Epithelial cell of esophagus (primary cell): ENCODE measurements at regions not wholly inside any gene's neighbourhood (a gene's known extent, or its start where the extent isn't known, plus 50 kb on each side); places are given as distances from the start of the nearest gene placed in this dataset.

Experiments
- DNase-seq: peaks from one replicate; pipeline ENCODE4 v3.0.0; 2010; ENCODE audit warnings: low read depth
- H3K4me3 ChIP-seq: 2 replicates; pipeline ENCODE4 v1.5.1; 2011; ENCODE audit warnings: mild to moderate bottlenecking, low read length, control low read depth
- CTCF ChIP-seq: IDR thresholded peaks from 2 replicates; pipeline ENCODE4 v1.5.1; 2011; ENCODE audit warnings: low read depth, mild to moderate bottlenecking, low read length, control low read depth, inconsistent platforms; ENCODE audit not compliant: insufficient read depth; ENCODE audit errors: missing control alignments

GRCh38 chr2:181348107-181348837, 108.9 kb upstream of the ITGA4 start:
- DNase-seq: no peak
- no peak overlapping the region for H3K4me3 ChIP-seq
- no peak for TF ChIP-seq CTCF

GRCh38 chr2:181352158-181352557, 105.0 kb upstream of the ITGA4 start:
- no peak for DNase-seq
- H3K4me3 ChIP-seq: no peak overlapping the region
- TF ChIP-seq CTCF: no peak

GRCh38 chr2:181354626-181355025, 102.6 kb upstream of the ITGA4 start:
- peak; percentile 81 for DNase-seq
- TF ChIP-seq CTCF: no peak
- H3K4me3 ChIP-seq: no peak overlapping the region

- TF ChIP-seq CTCF: no peak
- H3K4me3 ChIP-seq: no peak overlapping the region
- no peak for DNase-seq
Measured at GRCh38 chr2:181356526-181357130, 100.6 kb upstream of the ITGA4 start.

- DNase-seq: no peak
- TF ChIP-seq CTCF: no peak
- H3K4me3 ChIP-seq: no peak overlapping the region
Measured at GRCh38 chr2:181357979-181358378, 99.2 kb upstream of the ITGA4 start.

- no peak for DNase-seq
- H3K4me3 ChIP-seq: no peak overlapping the region
- TF ChIP-seq CTCF: no peak
Measured at GRCh38 chr2:181362561-181362960, 94.6 kb upstream of the ITGA4 start.

- DNase-seq: no peak
- no peak for TF ChIP-seq CTCF
- H3K4me3 ChIP-seq: no peak overlapping the region
Measured at GRCh38 chr2:181363164-181363563, 94.0 kb upstream of the ITGA4 start.
